Transverse colon (tissue), 4 donors: ENCODE measurements at regions not wholly inside any gene's neighbourhood (a gene's known extent, or its start where the extent isn't known, plus 50 kb on each side); places are given as distances from the start of the nearest gene placed in this dataset.

Experiments used
- POLR2A ChIP-seq: fragments of 450-650 bp; IDR thresholded peaks from one replicate; pipeline ENCODE4 v1.6.1; 2016; ENCODE audit warnings: antibody characterized with exemption, mild to moderate bottlenecking, moderate library complexity
- POLR2AphosphoS5 ChIP-seq, 3 donors: sonication (generic); formaldehyde crosslinking; IDR thresholded peaks; one replicate each; pipeline ENCODE4 v1.6.1; 2016; ENCODE audit warnings: antibody characterized with exemption in 3 of 3
- TF ChIP-seq, protein P1 (sequence below), 5 experiments: fragments of 200-600 bp in 3 of 5; fragments of 450-650 bp in 2 of 5; sonication (generic) in 3 of 5; IDR thresholded peaks; 1 replicate in 2 of 5; 2 replicates in 3 of 5; pipeline ENCODE4 v1.5.1; 2016 to 2017; ENCODE audit warnings: antibody characterized with exemption in 5 of 5, inconsistent platforms in 3 of 5, mild to moderate bottlenecking in 2 of 5, moderate library complexity in 1 of 5

DNA sequence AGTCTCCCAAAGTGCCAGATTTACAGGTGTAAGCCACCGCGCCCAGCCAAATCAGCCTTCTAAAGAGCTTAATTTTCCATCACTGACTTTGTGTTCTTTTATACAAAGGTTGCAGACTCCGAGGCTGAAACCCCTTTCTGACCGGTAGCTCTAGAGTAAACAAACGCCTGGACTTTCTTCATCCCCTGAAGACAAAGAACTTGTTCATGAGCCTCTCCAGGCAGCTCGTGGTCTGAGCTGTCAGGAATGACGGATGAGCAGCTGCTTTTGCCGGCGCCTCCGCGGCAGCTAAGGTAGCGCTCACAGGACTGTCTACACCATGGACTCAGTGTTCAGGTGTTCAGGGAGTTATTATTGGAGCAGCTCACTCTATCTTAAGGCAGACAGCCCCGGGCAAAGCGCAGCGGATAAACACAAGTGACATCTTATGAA is 128.5 kb upstream of the ERRFI1 start:
- TF ChIP-seq, protein P1, sequence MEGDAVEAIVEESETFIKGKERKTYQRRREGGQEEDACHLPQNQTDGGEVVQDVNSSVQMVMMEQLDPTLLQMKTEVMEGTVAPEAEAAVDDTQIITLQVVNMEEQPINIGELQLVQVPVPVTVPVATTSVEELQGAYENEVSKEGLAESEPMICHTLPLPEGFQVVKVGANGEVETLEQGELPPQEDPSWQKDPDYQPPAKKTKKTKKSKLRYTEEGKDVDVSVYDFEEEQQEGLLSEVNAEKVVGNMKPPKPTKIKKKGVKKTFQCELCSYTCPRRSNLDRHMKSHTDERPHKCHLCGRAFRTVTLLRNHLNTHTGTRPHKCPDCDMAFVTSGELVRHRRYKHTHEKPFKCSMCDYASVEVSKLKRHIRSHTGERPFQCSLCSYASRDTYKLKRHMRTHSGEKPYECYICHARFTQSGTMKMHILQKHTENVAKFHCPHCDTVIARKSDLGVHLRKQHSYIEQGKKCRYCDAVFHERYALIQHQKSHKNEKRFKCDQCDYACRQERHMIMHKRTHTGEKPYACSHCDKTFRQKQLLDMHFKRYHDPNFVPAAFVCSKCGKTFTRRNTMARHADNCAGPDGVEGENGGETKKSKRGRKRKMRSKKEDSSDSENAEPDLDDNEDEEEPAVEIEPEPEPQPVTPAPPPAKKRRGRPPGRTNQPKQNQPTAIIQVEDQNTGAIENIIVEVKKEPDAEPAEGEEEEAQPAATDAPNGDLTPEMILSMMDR (IDR thresholded peaks at IDR 0.05), result no peak
- TF ChIP-seq POLR2A (no peak), POLR2AphosphoS5 (IDR thresholded peaks at IDR 0.05) (no peak)
